ENCODE measurements at regions not wholly inside any gene's neighbourhood (a gene's known extent, or its start where the extent isn't known, plus 50 kb on each side); places are given as distances from the start of the nearest gene placed in this dataset.

GRCh38 chr1:106907795-106908194 lies 148.7 kb upstream of the PRMT6 start:
- H3K27ac ChIP-seq (ENCODE audit: low read length in 2 of 2) = no peak overlapping the region
- CTCF ChIA-PET = no interaction called here
- H4K20me1 ChIP-seq (ENCODE audit: control insufficient read depth, insufficient read depth, low read length, poor library complexity, severe bottlenecking) = no peaks in the 10 kb centered on the region
- Mint-ChIP-seq H3K9me3 (ENCODE audit: insufficient read depth) (no peaks in the 10 kb centered on the region), H3K4me1 (peaks cover 3% of the 10 kb centered on the region), H3K4me3 (no peak overlapping the region), H3K27me3 (no peaks in the 10 kb centered on the region), H3K27ac (no peak overlapping the region)
- no peak overlapping the region for H3K9ac ChIP-seq (ENCODE audit: low read length)
- TF ChIP-seq, protein P1, sequence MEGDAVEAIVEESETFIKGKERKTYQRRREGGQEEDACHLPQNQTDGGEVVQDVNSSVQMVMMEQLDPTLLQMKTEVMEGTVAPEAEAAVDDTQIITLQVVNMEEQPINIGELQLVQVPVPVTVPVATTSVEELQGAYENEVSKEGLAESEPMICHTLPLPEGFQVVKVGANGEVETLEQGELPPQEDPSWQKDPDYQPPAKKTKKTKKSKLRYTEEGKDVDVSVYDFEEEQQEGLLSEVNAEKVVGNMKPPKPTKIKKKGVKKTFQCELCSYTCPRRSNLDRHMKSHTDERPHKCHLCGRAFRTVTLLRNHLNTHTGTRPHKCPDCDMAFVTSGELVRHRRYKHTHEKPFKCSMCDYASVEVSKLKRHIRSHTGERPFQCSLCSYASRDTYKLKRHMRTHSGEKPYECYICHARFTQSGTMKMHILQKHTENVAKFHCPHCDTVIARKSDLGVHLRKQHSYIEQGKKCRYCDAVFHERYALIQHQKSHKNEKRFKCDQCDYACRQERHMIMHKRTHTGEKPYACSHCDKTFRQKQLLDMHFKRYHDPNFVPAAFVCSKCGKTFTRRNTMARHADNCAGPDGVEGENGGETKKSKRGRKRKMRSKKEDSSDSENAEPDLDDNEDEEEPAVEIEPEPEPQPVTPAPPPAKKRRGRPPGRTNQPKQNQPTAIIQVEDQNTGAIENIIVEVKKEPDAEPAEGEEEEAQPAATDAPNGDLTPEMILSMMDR (IDR thresholded peaks at IDR 0.05) = no peak
- TF ChIP-seq EZH2 (IDR thresholded peaks at IDR 0.05; ENCODE audit: borderline replicate concordance, insufficient read depth, low read depth, low read length, poor library complexity, severe bottlenecking) = no peak
- intact Hi-C loops (cut with micrococcal nuclease) = no loop called here
- no peaks in the 10 kb centered on the region for H3K27me3 ChIP-seq (replicated peaks in 1 of 4; ENCODE audit: control extremely low read depth in 1 of 4, control insufficient read depth in 3 of 4, insufficient read depth in 4 of 4, low read length in 3 of 4)
- H3K79me2 ChIP-seq (ENCODE audit: control insufficient read depth, insufficient read depth, low read length) = no peaks in the 10 kb centered on the region
- no peaks in the 10 kb centered on the region for H3K36me3 ChIP-seq (replicated peaks in 1 of 2; ENCODE audit: control extremely low read depth in 1 of 2, control insufficient read depth in 1 of 2, extremely low read depth in 1 of 2, insufficient read depth in 2 of 2, low read length in 1 of 2)
- no peak overlapping the region for H3K4me2 ChIP-seq (replicated peaks; ENCODE audit: low read depth, low read length, poor library complexity, severe bottlenecking)
- no peaks in the 10 kb centered on the region for H3K9me3 ChIP-seq (ENCODE audit: control extremely low read depth in 1 of 3, control insufficient read depth in 2 of 3, insufficient read depth in 1 of 3, low read length in 2 of 3)
- H3K4me3 ChIP-seq (ENCODE audit: control extremely low read depth in 1 of 5, extremely low read depth in 1 of 5, insufficient read depth in 1 of 5, low read depth in 2 of 5, low read length in 4 of 5) = no peak overlapping the region
- DNase-seq = no peak
- POLR2A ChIA-PET = no interaction called here
- ATAC-seq (ENCODE audit: low read depth) = no peak
- H3K4me1 ChIP-seq (ENCODE audit: control insufficient read depth in 2 of 2, insufficient read depth in 2 of 2, low read length in 2 of 2) = no peaks in the 10 kb centered on the region
- no peak overlapping the region for H2AFZ ChIP-seq (ENCODE audit: insufficient read depth, low read depth, low read length, poor library complexity, severe bottlenecking)

DNA sequence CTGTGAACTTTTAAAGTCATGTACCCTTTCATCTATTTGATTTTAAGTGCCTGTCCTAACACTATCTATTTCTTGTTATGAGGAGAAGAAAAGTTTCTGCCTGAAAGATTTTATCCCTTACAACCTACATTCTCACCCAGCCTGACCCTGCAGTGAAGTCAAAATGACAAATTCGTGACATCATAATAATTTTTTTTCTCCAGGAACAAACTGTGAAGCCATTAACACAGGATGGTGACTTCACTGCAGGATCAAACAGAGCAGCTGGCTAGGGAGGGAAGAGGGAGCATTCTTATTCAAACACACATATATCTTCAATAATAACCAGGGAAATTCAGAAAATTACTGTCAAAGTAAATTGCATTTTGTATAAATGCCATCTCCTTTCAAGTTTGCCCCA lies 147.8 kb upstream of the PRMT6 start:
- no peak overlapping the region for H3K9ac ChIP-seq (ENCODE audit: low read length)
- H3K9me3 ChIP-seq (ENCODE audit: control extremely low read depth in 1 of 3, control insufficient read depth in 2 of 3, insufficient read depth in 1 of 3, low read length in 2 of 3) = no peaks in the 10 kb centered on the region
- H3K4me1 Mint-ChIP-seq = peaks cover 3% of the 10 kb centered on the region
- H2AFZ ChIP-seq (ENCODE audit: insufficient read depth, low read depth, low read length, poor library complexity, severe bottlenecking) = no peak overlapping the region
- H3K79me2 ChIP-seq (ENCODE audit: control insufficient read depth, insufficient read depth, low read length) = no peaks in the 10 kb centered on the region
- no peak overlapping the region for H3K4me3 ChIP-seq (ENCODE audit: control extremely low read depth in 1 of 5, extremely low read depth in 1 of 5, insufficient read depth in 1 of 5, low read depth in 2 of 5, low read length in 4 of 5)
- TF ChIP-seq, protein P1 (IDR thresholded peaks at IDR 0.05) = no peak
- TF ChIP-seq EZH2 (IDR thresholded peaks at IDR 0.05; ENCODE audit: borderline replicate concordance, insufficient read depth, low read depth, low read length, poor library complexity, severe bottlenecking) = no peak
- no peak overlapping the region for H3K27ac Mint-ChIP-seq
- CTCF ChIA-PET = no interaction called here
- no peak overlapping the region for H3K4me2 ChIP-seq (replicated peaks; ENCODE audit: low read depth, low read length, poor library complexity, severe bottlenecking)
- no peak overlapping the region for H3K4me3 Mint-ChIP-seq
- H3K9me3 Mint-ChIP-seq (ENCODE audit: insufficient read depth) = no peaks in the 10 kb centered on the region
- no peak for ATAC-seq (ENCODE audit: low read depth)
- no peaks in the 10 kb centered on the region for H3K27me3 ChIP-seq (replicated peaks in 1 of 4; ENCODE audit: control extremely low read depth in 1 of 4, control insufficient read depth in 3 of 4, insufficient read depth in 4 of 4, low read length in 3 of 4)
- no peaks in the 10 kb centered on the region for H3K4me1 ChIP-seq (ENCODE audit: control insufficient read depth in 2 of 2, insufficient read depth in 2 of 2, low read length in 2 of 2)
- intact Hi-C loops (cut with micrococcal nuclease) = no loop called here
- H4K20me1 ChIP-seq (ENCODE audit: control insufficient read depth, insufficient read depth, low read length, poor library complexity, severe bottlenecking) = no peaks in the 10 kb centered on the region
- no peaks in the 10 kb centered on the region for H3K27me3 Mint-ChIP-seq
- WGBS (ENCODE audit: insufficient coverage) = no CpG with 5 or more reads among the region's 1 CpG
- DNase-seq = no peak
- H3K27ac ChIP-seq (ENCODE audit: low read length in 2 of 2) = no peak overlapping the region
- H3K36me3 ChIP-seq (replicated peaks in 1 of 2; ENCODE audit: control extremely low read depth in 1 of 2, control insufficient read depth in 1 of 2, extremely low read depth in 1 of 2, insufficient read depth in 2 of 2, low read length in 1 of 2) = no peaks in the 10 kb centered on the region
- POLR2A ChIA-PET = no interaction called here
